ENCODE measurements at regions not wholly inside any gene's neighbourhood (a gene's known extent, or its start where the extent isn't known, plus 50 kb on each side); places are given as distances from the start of the nearest gene placed in this dataset.

DNA sequence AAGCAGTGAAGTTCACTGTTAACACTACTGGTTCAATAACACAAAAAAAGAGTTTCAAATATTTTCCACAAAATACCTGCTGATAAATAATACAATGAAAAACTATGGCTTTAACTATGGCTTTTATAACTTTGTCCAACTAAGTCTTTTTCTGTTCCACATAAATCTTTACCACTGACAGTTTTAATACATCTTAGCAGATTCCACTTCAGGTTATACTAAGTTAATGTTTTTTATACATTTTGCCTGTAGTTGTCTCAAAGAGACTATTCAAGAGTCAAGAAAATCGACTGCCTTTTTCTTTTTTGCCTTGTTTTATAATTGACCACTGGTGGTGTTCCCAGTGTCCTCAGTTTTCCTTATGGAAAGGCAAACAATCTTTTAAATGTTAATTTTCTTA lies 379.7 kb upstream of the PMFBP1 start:
- no peaks in the 10 kb centered on the region for H3F3A ChIP-seq (ENCODE audit: insufficient read depth)
- no peaks in the 10 kb centered on the region for H3K9me2 ChIP-seq (replicated peaks; ENCODE audit: insufficient read depth, low read length)
- H3K27me3 ChIP-seq (ENCODE audit: low read length) = no peaks in the 10 kb centered on the region
- H3K9me3 ChIP-seq (ENCODE audit: insufficient read depth, low read length) = no peaks in the 10 kb centered on the region
- TF ChIP-seq, protein P1, sequence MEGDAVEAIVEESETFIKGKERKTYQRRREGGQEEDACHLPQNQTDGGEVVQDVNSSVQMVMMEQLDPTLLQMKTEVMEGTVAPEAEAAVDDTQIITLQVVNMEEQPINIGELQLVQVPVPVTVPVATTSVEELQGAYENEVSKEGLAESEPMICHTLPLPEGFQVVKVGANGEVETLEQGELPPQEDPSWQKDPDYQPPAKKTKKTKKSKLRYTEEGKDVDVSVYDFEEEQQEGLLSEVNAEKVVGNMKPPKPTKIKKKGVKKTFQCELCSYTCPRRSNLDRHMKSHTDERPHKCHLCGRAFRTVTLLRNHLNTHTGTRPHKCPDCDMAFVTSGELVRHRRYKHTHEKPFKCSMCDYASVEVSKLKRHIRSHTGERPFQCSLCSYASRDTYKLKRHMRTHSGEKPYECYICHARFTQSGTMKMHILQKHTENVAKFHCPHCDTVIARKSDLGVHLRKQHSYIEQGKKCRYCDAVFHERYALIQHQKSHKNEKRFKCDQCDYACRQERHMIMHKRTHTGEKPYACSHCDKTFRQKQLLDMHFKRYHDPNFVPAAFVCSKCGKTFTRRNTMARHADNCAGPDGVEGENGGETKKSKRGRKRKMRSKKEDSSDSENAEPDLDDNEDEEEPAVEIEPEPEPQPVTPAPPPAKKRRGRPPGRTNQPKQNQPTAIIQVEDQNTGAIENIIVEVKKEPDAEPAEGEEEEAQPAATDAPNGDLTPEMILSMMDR (IDR thresholded peaks at IDR 0.05; ENCODE audit: insufficient read depth, low read length, poor library complexity, severe bottlenecking) = no peak
- no peak for TF ChIP-seq EZH2phosphoT487 (conservative IDR thresholded peaks at IDR 0.05; ENCODE audit: low read length)
- no peak overlapping the region for H3K4me3 ChIP-seq (ENCODE audit: insufficient read depth, low read length, poor library complexity, severe bottlenecking)
- no peak overlapping the region for H3K4me2 ChIP-seq (ENCODE audit: low read depth, low read length, poor library complexity, severe bottlenecking)
- H3K9ac ChIP-seq (ENCODE audit: low read length) = no peak overlapping the region
- H3K27ac ChIP-seq (ENCODE audit: low read depth, low read length) = no peak overlapping the region
- H3K79me2 ChIP-seq (ENCODE audit: insufficient read depth, low read length) = no peaks in the 10 kb centered on the region
- H2AFZ ChIP-seq (ENCODE audit: low read depth, low read length, severe bottlenecking) = no peak overlapping the region
- H4K20me1 ChIP-seq (ENCODE audit: low read depth, low read length) = no peaks in the 10 kb centered on the region
- no peaks in the 10 kb centered on the region for H3K36me3 ChIP-seq (ENCODE audit: low read length)

GRCh38 chr16:72549878-72550277 lies 377.9 kb upstream of the PMFBP1 start:
- Histone ChIP-seq H3K27ac (ENCODE audit: low read depth, low read length) (no peak overlapping the region), H3K4me2 (ENCODE audit: low read depth, low read length, poor library complexity, severe bottlenecking) (no peak overlapping the region), H2AFZ (ENCODE audit: low read depth, low read length, severe bottlenecking) (no peak overlapping the region), H3K27me3 (ENCODE audit: low read length) (no peaks in the 10 kb centered on the region), H3K79me2 (ENCODE audit: insufficient read depth, low read length) (no peaks in the 10 kb centered on the region), H3K9me3 (ENCODE audit: insufficient read depth, low read length) (no peaks in the 10 kb centered on the region), H4K20me1 (ENCODE audit: low read depth, low read length) (no peaks in the 10 kb centered on the region), H3K4me3 (ENCODE audit: insufficient read depth, low read length, poor library complexity, severe bottlenecking) (no peak overlapping the region), H3K36me3 (ENCODE audit: low read length) (no peaks in the 10 kb centered on the region), H3F3A (ENCODE audit: insufficient read depth) (no peaks in the 10 kb centered on the region), H3K9me2 (replicated peaks; ENCODE audit: insufficient read depth, low read length) (no peaks in the 10 kb centered on the region), H3K9ac (ENCODE audit: low read length) (no peak overlapping the region)
- TF ChIP-seq EZH2phosphoT487 (conservative IDR thresholded peaks at IDR 0.05; ENCODE audit: low read length) = no peak
- TF ChIP-seq, protein P1 (IDR thresholded peaks at IDR 0.05; ENCODE audit: insufficient read depth, low read length, poor library complexity, severe bottlenecking) = no peak

DNA sequence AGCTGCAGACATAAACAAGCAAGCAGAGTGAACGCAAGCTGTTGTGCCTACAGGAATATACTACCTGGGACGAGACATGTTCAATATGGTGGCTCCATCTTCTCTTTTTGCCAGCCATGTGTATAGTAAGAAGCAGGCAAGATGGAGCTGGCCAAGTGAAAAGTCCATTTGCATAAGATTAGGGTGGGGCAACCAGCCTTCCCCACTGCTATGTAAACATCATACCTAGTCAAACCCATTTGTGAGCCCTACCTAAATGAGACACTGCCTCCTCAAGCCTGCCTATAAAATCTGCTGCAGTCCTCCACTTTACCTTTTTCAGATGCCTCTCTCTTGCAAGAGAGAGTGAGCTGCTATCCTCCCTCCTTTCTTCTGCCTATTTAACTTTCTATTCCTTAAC lies 370.1 kb upstream of the PMFBP1 start:
- TF ChIP-seq EZH2phosphoT487 (conservative IDR thresholded peaks at IDR 0.05; ENCODE audit: low read length) = no peak
- TF ChIP-seq, protein P1 (IDR thresholded peaks at IDR 0.05; ENCODE audit: insufficient read depth, low read length, poor library complexity, severe bottlenecking) = no peak
- H3K9me2 ChIP-seq (replicated peaks; ENCODE audit: insufficient read depth, low read length) = no peaks in the 10 kb centered on the region

More for the DNA sequence above, 370.1 kb upstream of the PMFBP1 start:
- H4K20me1 ChIP-seq (ENCODE audit: low read depth, low read length) = no peaks in the 10 kb centered on the region
- H3K9ac ChIP-seq (ENCODE audit: low read length) = no peak overlapping the region
- H3K4me2 ChIP-seq (ENCODE audit: low read depth, low read length, poor library complexity, severe bottlenecking) = no peak overlapping the region
- H3K36me3 ChIP-seq (ENCODE audit: low read length) = no peaks in the 10 kb centered on the region
- no peak overlapping the region for H2AFZ ChIP-seq (ENCODE audit: low read depth, low read length, severe bottlenecking)
- no peaks in the 10 kb centered on the region for H3K9me3 ChIP-seq (ENCODE audit: insufficient read depth, low read length)
- H3K79me2 ChIP-seq (ENCODE audit: insufficient read depth, low read length) = no peaks in the 10 kb centered on the region
- no peak overlapping the region for H3K4me3 ChIP-seq (ENCODE audit: insufficient read depth, low read length, poor library complexity, severe bottlenecking)
- H3F3A ChIP-seq (ENCODE audit: insufficient read depth) = no peaks in the 10 kb centered on the region
- no peaks in the 10 kb centered on the region for H3K27me3 ChIP-seq (ENCODE audit: low read length)
- H3K27ac ChIP-seq (ENCODE audit: low read depth, low read length) = no peak overlapping the region
